ENCODE measurements at regions not wholly inside any gene's neighbourhood (a gene's known extent, or its start where the extent isn't known, plus 50 kb on each side); places are given as distances from the start of the nearest gene placed in this dataset.

DNA sequence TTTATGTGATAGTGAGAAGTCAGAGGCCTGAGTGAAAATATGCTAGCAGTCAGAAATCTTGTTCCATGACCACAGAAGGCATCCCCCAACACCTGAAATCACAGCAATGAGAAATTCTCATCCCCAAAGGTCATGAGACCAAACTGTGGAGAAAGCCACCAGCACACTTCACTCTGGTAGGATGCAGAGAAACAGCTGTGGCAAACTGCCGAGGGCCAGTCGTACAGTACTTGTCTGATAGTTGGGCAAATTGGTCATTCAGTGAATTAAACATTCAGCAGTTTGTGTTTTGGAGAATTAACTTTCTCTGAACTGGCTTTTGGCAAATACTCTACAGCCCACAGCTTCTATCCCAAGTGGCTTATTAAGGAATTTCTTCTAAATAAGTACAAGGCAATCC is 117.2 kb downstream of the TSN start:
- no peak for TF ChIP-seq CTCF (IDR thresholded peaks at IDR 0.05; ENCODE audit: low read depth, low read length)
- no peak for DNase-seq (ENCODE audit: extremely low read depth, low read depth)

DNA sequence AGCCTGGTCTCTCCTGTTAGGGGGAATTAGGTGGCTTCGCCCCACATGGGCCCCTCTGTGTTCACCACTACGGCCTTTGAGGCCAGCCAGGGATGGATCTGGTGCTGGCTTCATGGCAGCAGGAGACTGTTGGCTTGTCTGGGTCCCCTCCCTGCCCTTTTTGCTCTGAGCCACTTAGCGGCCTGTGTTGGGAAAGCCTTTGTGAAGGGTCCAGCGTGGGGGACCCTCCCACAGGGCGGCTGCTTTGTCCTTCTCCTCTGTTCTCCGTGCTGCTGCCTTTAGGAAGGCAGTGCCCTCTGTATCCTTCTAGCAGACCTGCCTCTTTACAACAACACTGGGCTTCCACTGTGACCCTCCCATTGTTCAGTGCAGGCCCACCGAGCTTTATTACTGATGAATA is 118.4 kb downstream of the TSN start:
- DNase-seq (ENCODE audit: extremely low read depth, low read depth): no peak

DNA sequence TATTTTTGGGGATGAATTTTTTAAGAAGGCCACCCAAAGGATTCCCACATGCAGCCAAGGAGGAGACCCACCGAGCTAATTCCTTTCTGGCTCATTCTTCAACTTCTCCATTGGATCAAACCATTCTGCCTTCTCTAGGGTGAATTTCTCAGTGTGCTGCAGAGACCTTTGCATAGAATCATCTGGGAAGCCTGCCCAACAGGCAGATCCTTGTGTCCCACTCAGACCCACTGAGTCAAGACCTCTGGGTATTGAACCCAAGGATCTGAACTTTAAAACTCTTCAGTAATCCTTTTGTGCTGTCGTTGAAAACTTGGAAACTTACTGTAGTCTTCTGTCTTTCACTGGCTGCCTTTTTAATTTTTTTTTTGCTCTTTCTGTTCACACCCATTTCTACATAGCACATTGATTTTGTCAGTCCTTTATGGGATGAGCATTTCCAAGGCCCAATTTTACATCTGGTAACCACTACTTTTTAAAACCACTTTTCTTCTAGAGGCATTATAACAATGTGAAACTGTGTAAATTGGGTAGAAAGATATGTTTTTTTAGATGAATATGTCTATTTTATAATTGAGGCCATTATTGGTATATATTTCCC is 120.2 kb downstream of the TSN start:
- no peak for TF ChIP-seq CTCF (IDR thresholded peaks at IDR 0.05; ENCODE audit: low read depth, low read length)
- no peak for DNase-seq (ENCODE audit: extremely low read depth, low read depth)

More for the DNA sequence above, 118.4 kb downstream of the TSN start:
- no peak for TF ChIP-seq CTCF (IDR thresholded peaks at IDR 0.05; ENCODE audit: low read depth, low read length)

DNA sequence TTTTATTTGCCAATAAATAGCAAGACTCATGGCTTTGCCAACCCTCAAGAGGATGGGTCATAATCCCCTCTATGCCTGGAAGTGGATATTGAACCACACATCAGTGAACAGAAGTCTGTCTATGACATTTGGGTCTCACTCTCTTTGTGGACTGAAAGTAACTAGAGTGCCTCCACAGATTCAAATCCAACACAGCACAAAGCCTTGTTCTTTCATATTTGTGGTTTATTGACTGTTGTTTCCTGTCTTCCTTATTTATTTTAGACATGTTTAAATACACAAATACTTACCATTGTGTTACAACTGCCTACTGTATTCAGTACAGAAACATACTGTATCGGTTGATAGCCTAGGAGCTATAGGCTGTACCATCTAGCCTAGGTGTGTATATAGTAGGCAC is 121.9 kb downstream of the TSN start:
- TF ChIP-seq CTCF (IDR thresholded peaks at IDR 0.05; ENCODE audit: low read depth, low read length): no peak

DNA sequence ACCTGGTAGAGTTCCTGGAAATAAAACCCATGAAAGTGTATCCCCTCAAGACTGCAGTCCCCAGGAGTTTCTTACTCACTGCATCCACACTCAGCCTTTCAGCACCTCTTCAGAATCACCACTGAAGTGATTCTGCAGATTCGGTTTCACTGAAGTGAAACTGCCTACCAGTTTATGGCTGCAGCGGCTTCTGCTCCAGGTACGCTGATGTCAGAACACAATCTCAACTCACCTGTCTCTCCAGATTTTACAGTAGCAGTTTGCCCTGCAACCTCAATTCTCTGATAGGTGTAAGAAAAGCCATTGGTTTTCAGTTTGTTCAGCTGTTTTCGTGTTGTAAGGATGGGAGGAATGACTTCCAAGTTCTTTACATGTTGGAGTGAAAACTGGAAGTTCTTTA is 124.8 kb downstream of the TSN start:
- TF ChIP-seq CTCF (IDR thresholded peaks at IDR 0.05; ENCODE audit: low read depth, low read length): no peak
- no peak for DNase-seq (ENCODE audit: extremely low read depth, low read depth)

More for the DNA sequence above, 121.9 kb downstream of the TSN start:
- no peak for DNase-seq (ENCODE audit: extremely low read depth, low read depth)

GRCh38 chr2:121881038-121881437 is 125.6 kb downstream of the TSN start:
- no peak for TF ChIP-seq CTCF (IDR thresholded peaks at IDR 0.05; ENCODE audit: low read depth, low read length)
- no peak for DNase-seq (ENCODE audit: extremely low read depth, low read depth)

DNA sequence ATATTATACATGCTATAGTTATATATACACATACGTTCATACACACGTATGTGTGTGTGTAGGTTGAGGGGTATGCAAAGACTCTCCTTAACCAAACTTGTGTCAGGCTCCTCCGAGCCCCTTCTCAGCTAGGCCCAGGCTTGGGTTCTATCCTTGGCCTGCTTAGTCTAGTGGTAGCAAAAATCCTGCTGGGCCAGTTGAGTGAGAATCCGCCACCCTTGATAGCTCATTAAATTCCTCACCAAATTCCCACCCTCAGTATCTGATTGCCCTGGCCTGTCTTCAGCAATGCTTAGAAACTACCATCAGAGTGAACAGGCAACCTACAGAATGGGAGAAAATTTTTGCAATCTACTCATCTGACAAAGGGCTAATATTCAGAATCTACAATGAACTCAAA is 126.5 kb downstream of the TSN start:
- no peak for TF ChIP-seq CTCF (IDR thresholded peaks at IDR 0.05; ENCODE audit: low read depth, low read length)
- no peak for DNase-seq (ENCODE audit: extremely low read depth, low read depth)
